ENCODE measurements at regions not wholly inside any gene's neighbourhood (a gene's known extent, or its start where the extent isn't known, plus 50 kb on each side); places are given as distances from the start of the nearest gene placed in this dataset.

DNA sequence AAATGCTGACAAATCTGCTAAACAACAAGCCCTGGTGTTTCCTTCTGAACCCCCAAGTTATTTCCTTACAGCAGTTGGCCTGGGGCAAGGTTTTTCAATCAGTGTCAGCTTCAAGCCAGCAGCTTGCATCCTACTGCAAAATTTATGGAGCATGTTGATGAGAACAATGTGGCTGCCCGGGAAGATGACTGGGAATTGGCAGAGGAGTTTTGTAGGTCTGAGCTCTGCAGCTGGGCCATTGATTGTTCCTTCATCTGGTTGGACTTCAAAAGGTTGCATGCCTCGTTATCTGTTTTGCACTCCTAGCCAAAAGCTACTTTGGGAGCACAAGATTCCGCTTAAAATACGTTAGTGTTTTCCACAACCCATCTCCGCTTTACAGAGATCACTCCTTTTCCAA is 1030.3 kb upstream of the LCORL start:
- TF ChIP-seq, protein P1, sequence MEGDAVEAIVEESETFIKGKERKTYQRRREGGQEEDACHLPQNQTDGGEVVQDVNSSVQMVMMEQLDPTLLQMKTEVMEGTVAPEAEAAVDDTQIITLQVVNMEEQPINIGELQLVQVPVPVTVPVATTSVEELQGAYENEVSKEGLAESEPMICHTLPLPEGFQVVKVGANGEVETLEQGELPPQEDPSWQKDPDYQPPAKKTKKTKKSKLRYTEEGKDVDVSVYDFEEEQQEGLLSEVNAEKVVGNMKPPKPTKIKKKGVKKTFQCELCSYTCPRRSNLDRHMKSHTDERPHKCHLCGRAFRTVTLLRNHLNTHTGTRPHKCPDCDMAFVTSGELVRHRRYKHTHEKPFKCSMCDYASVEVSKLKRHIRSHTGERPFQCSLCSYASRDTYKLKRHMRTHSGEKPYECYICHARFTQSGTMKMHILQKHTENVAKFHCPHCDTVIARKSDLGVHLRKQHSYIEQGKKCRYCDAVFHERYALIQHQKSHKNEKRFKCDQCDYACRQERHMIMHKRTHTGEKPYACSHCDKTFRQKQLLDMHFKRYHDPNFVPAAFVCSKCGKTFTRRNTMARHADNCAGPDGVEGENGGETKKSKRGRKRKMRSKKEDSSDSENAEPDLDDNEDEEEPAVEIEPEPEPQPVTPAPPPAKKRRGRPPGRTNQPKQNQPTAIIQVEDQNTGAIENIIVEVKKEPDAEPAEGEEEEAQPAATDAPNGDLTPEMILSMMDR (IDR thresholded peaks at IDR 0.05), result no peak
- TF ChIP-seq, protein P2, sequence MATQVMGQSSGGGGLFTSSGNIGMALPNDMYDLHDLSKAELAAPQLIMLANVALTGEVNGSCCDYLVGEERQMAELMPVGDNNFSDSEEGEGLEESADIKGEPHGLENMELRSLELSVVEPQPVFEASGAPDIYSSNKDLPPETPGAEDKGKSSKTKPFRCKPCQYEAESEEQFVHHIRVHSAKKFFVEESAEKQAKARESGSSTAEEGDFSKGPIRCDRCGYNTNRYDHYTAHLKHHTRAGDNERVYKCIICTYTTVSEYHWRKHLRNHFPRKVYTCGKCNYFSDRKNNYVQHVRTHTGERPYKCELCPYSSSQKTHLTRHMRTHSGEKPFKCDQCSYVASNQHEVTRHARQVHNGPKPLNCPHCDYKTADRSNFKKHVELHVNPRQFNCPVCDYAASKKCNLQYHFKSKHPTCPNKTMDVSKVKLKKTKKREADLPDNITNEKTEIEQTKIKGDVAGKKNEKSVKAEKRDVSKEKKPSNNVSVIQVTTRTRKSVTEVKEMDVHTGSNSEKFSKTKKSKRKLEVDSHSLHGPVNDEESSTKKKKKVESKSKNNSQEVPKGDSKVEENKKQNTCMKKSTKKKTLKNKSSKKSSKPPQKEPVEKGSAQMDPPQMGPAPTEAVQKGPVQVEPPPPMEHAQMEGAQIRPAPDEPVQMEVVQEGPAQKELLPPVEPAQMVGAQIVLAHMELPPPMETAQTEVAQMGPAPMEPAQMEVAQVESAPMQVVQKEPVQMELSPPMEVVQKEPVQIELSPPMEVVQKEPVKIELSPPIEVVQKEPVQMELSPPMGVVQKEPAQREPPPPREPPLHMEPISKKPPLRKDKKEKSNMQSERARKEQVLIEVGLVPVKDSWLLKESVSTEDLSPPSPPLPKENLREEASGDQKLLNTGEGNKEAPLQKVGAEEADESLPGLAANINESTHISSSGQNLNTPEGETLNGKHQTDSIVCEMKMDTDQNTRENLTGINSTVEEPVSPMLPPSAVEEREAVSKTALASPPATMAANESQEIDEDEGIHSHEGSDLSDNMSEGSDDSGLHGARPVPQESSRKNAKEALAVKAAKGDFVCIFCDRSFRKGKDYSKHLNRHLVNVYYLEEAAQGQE (IDR thresholded peaks at IDR 0.05; ENCODE audit: insufficient read depth in 1 of 2, low read depth in 2 of 2, low read length in 1 of 2), result no peak
- TF ChIP-seq POLR2AphosphoS5 (IDR thresholded peaks at IDR 0.05; ENCODE audit: low read depth, low read length) (no peak), TCF7L2 (IDR thresholded peaks at IDR 0.05; ENCODE audit: low read depth, low read length) (peak; percentile 66), SIN3A (IDR thresholded peaks at IDR 0.05; ENCODE audit: borderline replicate concordance, insufficient read depth, low read depth, low read length) (no peak)

Measured in Panc1 (cell line).